OCI-LY1 (cell line): ENCODE measurements at regions not wholly inside any gene's neighbourhood (a gene's known extent, or its start where the extent isn't known, plus 50 kb on each side); places are given as distances from the start of the nearest gene placed in this dataset.

Experiments used
- H2AFZ ChIP-seq: fragments of 200-600 bp; sonication (generic), shearing (Covaris generic); 2 replicates; pipeline ENCODE4 v1.6.0; 2014; ENCODE audit warnings: antibody characterized with exemption, mild to moderate bottlenecking, low read length
- H3F3A ChIP-seq: fragments of 200-600 bp; sonication (generic), shearing (Covaris generic); 2 replicates; pipeline ENCODE4 v1.6.0; 2014; ENCODE audit warnings: mild to moderate bottlenecking, antibody characterized with exemption, low read length, moderate library complexity; ENCODE audit not compliant: insufficient read depth
- H3K27ac ChIP-seq: fragments of 200-600 bp; sonication (generic); 2 replicates; pipeline ENCODE4 v1.5.1; 2014; ENCODE audit warnings: low read length, mixed run types, mild to moderate bottlenecking, low read depth; ENCODE audit not compliant: poor library complexity, severe bottlenecking
- H3K27me3 ChIP-seq: fragments of 200-600 bp; sonication (generic); 2 replicates; pipeline ENCODE4 v1.6.0; 2014; ENCODE audit warnings: antibody characterized with exemption, mild to moderate bottlenecking, low read length, moderate library complexity; ENCODE audit not compliant: insufficient read depth
- H3K36me3 ChIP-seq: fragments of 200-600 bp; sonication (generic); 2 replicates; pipeline ENCODE4 v1.6.1; 2014; ENCODE audit warnings: mild to moderate bottlenecking, antibody characterized with exemption, low read length, moderate library complexity, mixed read lengths; ENCODE audit not compliant: insufficient read depth
- H3K4me1 ChIP-seq: fragments of 200-600 bp; sonication (generic); 2 replicates; pipeline ENCODE4 v1.5.1; 2014; ENCODE audit warnings: mild to moderate bottlenecking, low read length, moderate library complexity; ENCODE audit not compliant: insufficient read depth, severe bottlenecking
- H3K4me2 ChIP-seq: fragments of 200-600 bp; sonication (generic), shearing (Covaris generic); 2 replicates; pipeline ENCODE4 v1.6.1; 2014; ENCODE audit warnings: low read length
- H3K4me3 ChIP-seq: fragments of 200-600 bp; sonication (generic); 2 replicates; pipeline ENCODE4 v1.5.1; 2014; ENCODE audit warnings: low read length, low read depth, mild to moderate bottlenecking, mixed read lengths; ENCODE audit not compliant: poor library complexity, severe bottlenecking
- H3K79me2 ChIP-seq: fragments of 200-600 bp; shearing (Covaris generic); 2 replicates; pipeline ENCODE4 v1.6.1; 2016; ENCODE audit warnings: mixed run types, low read length, mixed read lengths; ENCODE audit not compliant: insufficient read depth
- H3K9ac ChIP-seq: fragments of 200-600 bp; sonication (generic), shearing (Covaris generic); 2 replicates; pipeline ENCODE4 v1.6.1; 2014; ENCODE audit warnings: mild to moderate bottlenecking, low read length, mixed read lengths
- H3K9me2 ChIP-seq: fragments of 200-600 bp; sonication (generic), shearing (Covaris generic); 2 replicates; pipeline ENCODE4 v1.6.1; 2014; ENCODE audit warnings: low read depth, mild to moderate bottlenecking, low read length, mixed read lengths
- H3K9me3 ChIP-seq: fragments of 200-600 bp; shearing (Covaris generic); 2 replicates; pipeline ENCODE4 v1.6.1; 2014; ENCODE audit warnings: low read length, mixed read lengths
- H4K20me1 ChIP-seq: fragments of 200-600 bp; sonication (generic), shearing (Covaris generic); 2 replicates; pipeline ENCODE4 v1.6.0; 2016; ENCODE audit warnings: mild to moderate bottlenecking, low read length; ENCODE audit not compliant: insufficient read depth
- CTCF ChIP-seq: fragments of 200-600 bp; sonication (generic), shearing (Covaris generic); IDR thresholded peaks from 2 replicates; pipeline ENCODE4 v1.5.1; 2017; ENCODE audit warnings: mild to moderate bottlenecking, antibody characterized with exemption, low read length, moderate library complexity, mixed read lengths
- EZH2 ChIP-seq: fragments of 200-600 bp; sonication (generic), shearing (Covaris generic); IDR thresholded peaks from 2 replicates; pipeline ENCODE4 v1.8.0; 2017; ENCODE audit warnings: borderline replicate concordance, mixed run types, mild to moderate bottlenecking, antibody characterized with exemption, low read length, moderate library complexity, mixed read lengths

- H3K36me3 ChIP-seq = no peaks in the 10 kb centered on the region
- H3K4me1 ChIP-seq = no peaks in the 10 kb centered on the region
- H3K4me3 ChIP-seq = no peak overlapping the region
- no peaks in the 10 kb centered on the region for H3K79me2 ChIP-seq
- H3F3A ChIP-seq = no peaks in the 10 kb centered on the region
- no peaks in the 10 kb centered on the region for H4K20me1 ChIP-seq
- no peak overlapping the region for H3K27ac ChIP-seq
- no peaks in the 10 kb centered on the region for H3K9me2 ChIP-seq
- TF ChIP-seq EZH2 (no peak), CTCF (no peak)
- H3K27me3 ChIP-seq = no peaks in the 10 kb centered on the region
- H3K4me2 ChIP-seq = no peak overlapping the region
- no peak overlapping the region for H3K9ac ChIP-seq
- no peaks in the 10 kb centered on the region for H3K9me3 ChIP-seq
- H2AFZ ChIP-seq = no peak overlapping the region
Observed at GRCh38 chr6:91827151-91827550, 1240.3 kb upstream of the MAP3K7 start.

GRCh38 chr6:91826128-91826527, 1239.3 kb upstream of the MAP3K7 start:
- Histone ChIP-seq H3K9me3 (no peaks in the 10 kb centered on the region), H3K4me2 (no peak overlapping the region)
- TF ChIP-seq EZH2 (no peak), CTCF (no peak)

GRCh38 chr6:91824331-91824730, 1237.5 kb upstream of the MAP3K7 start:
- Histone ChIP-seq H3K27ac (no peak overlapping the region), H3K9ac (no peak overlapping the region), H3K4me3 (no peak overlapping the region), H3K27me3 (no peaks in the 10 kb centered on the region), H3F3A (no peaks in the 10 kb centered on the region), H3K79me2 (no peaks in the 10 kb centered on the region), H3K9me2 (no peaks in the 10 kb centered on the region), H3K4me2 (no peak overlapping the region), H4K20me1 (no peaks in the 10 kb centered on the region), H3K36me3 (no peaks in the 10 kb centered on the region), H3K4me1 (no peaks in the 10 kb centered on the region), H3K9me3 (no peaks in the 10 kb centered on the region), H2AFZ (no peak overlapping the region)
- no peak for TF ChIP-seq CTCF
- TF ChIP-seq EZH2 = no peak

More at GRCh38 chr6:91826128-91826527, 1239.3 kb upstream of the MAP3K7 start:
- Histone ChIP-seq H3K27ac (no peak overlapping the region), H4K20me1 (no peaks in the 10 kb centered on the region), H3K9ac (no peak overlapping the region), H3K4me3 (no peak overlapping the region), H3K79me2 (no peaks in the 10 kb centered on the region), H3K36me3 (no peaks in the 10 kb centered on the region), H3K4me1 (no peaks in the 10 kb centered on the region), H3F3A (no peaks in the 10 kb centered on the region), H2AFZ (no peak overlapping the region), H3K27me3 (no peaks in the 10 kb centered on the region), H3K9me2 (no peaks in the 10 kb centered on the region)
